Esophagus squamous epithelium (tissue), 4 donors: ENCODE measurements at regions not wholly inside any gene's neighbourhood (a gene's known extent, or its start where the extent isn't known, plus 50 kb on each side); places are given as distances from the start of the nearest gene placed in this dataset.

ENCODE experiments used
- POLR2A ChIP-seq, 4 donors: fragments of 450-650 bp; IDR thresholded peaks; one replicate each; pipeline ENCODE4 v1.6.1; 2017; ENCODE audit warnings: antibody characterized with exemption in 4 of 4, mild to moderate bottlenecking in 4 of 4, moderate library complexity in 3 of 4
- TF ChIP-seq, protein P1 (sequence below), 6 experiments: fragments of 450-650 bp in 4 of 6; fragments of 200-600 bp in 2 of 6; sonication (generic) in 2 of 6; IDR thresholded peaks; one replicate each; pipeline ENCODE4 v1.5.1; 2016 to 2019; ENCODE audit warnings: antibody characterized with exemption in 6 of 6, mild to moderate bottlenecking in 4 of 6, moderate library complexity in 4 of 6

DNA sequence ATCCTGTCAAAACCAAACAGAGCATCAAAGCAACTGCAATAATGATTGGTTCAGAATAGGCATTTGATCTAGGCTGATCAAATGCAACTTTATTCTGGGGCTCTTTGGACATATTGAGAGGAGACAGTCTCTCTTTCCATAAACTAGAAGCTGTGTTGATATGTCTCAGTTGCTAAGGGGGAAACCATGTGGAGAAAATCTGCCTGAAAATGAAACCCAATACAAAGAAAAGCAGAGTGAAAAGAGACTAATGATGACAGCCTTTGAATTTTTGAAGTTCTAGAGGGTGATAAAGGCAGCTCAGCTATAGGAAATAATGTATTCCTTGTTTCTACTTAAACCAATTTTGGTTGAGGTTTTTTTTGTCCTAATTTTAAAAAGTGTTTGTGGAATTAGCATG, 941.8 kb upstream of the POT1 start:
- TF ChIP-seq, protein P1, sequence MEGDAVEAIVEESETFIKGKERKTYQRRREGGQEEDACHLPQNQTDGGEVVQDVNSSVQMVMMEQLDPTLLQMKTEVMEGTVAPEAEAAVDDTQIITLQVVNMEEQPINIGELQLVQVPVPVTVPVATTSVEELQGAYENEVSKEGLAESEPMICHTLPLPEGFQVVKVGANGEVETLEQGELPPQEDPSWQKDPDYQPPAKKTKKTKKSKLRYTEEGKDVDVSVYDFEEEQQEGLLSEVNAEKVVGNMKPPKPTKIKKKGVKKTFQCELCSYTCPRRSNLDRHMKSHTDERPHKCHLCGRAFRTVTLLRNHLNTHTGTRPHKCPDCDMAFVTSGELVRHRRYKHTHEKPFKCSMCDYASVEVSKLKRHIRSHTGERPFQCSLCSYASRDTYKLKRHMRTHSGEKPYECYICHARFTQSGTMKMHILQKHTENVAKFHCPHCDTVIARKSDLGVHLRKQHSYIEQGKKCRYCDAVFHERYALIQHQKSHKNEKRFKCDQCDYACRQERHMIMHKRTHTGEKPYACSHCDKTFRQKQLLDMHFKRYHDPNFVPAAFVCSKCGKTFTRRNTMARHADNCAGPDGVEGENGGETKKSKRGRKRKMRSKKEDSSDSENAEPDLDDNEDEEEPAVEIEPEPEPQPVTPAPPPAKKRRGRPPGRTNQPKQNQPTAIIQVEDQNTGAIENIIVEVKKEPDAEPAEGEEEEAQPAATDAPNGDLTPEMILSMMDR (IDR thresholded peaks at IDR 0.05) = no peak
- TF ChIP-seq POLR2A (IDR thresholded peaks at IDR 0.05) = no peak
